SK-N-SH (cell line): ENCODE measurements at regions not wholly inside any gene's neighbourhood (a gene's known extent, or its start where the extent isn't known, plus 50 kb on each side); places are given as distances from the start of the nearest gene placed in this dataset.

ENCODE experiments used
- ELF1 ChIP-seq: IDR thresholded peaks from 2 replicates; pipeline ENCODE4 v1.4.0; 2012
- GABPA ChIP-seq: IDR thresholded peaks from 2 replicates; pipeline ENCODE4 v1.4.0; 2012; ENCODE audit warnings: low read depth, mild to moderate bottlenecking
- MEF2A ChIP-seq: IDR thresholded peaks from 2 replicates; pipeline ENCODE4 v1.4.0; 2012; ENCODE audit warnings: low read depth, borderline replicate concordance
- POLR2AphosphoS5 ChIP-seq: IDR thresholded peaks from 2 replicates; pipeline ENCODE4 v1.6.1; 2012; ENCODE audit warnings: low read depth, low read length
- RFX5 ChIP-seq: IDR thresholded peaks from 2 replicates; pipeline ENCODE4 v1.6.1; 2012; ENCODE audit warnings: mild to moderate bottlenecking, improper control_type of control experiment, low read length
- TAF1 ChIP-seq: IDR thresholded peaks from 2 replicates; pipeline ENCODE4 v1.6.1; 2012; ENCODE audit warnings: low read depth, mild to moderate bottlenecking, low read length, moderate library complexity, borderline replicate concordance
- TEAD4 ChIP-seq: IDR thresholded peaks from 2 replicates; pipeline ENCODE4 v1.4.0; 2012; ENCODE audit warnings: mild to moderate bottlenecking, borderline replicate concordance; ENCODE audit not compliant: insufficient read depth
- YY1 ChIP-seq: IDR thresholded peaks from 2 replicates; pipeline ENCODE4 v1.4.0; 2012; ENCODE audit warnings: low read depth, mild to moderate bottlenecking
- TF ChIP-seq, protein P1 (sequence below): fragments of 200-600 bp; sonication (generic); IDR thresholded peaks from 2 replicates; pipeline ENCODE4 v1.6.1; 2017; ENCODE audit warnings: antibody characterized with exemption, mild to moderate bottlenecking, moderate library complexity
- TF ChIP-seq, protein P2 (sequence below): IDR thresholded peaks from 2 replicates; pipeline ENCODE4 v1.4.0; 2012; ENCODE audit warnings: low read depth, borderline replicate concordance
- TF ChIP-seq, protein P3 (sequence below): IDR thresholded peaks from 2 replicates; pipeline ENCODE4 v1.6.1; 2012; ENCODE audit warnings: mild to moderate bottlenecking, low read depth, low read length, moderate library complexity

DNA sequence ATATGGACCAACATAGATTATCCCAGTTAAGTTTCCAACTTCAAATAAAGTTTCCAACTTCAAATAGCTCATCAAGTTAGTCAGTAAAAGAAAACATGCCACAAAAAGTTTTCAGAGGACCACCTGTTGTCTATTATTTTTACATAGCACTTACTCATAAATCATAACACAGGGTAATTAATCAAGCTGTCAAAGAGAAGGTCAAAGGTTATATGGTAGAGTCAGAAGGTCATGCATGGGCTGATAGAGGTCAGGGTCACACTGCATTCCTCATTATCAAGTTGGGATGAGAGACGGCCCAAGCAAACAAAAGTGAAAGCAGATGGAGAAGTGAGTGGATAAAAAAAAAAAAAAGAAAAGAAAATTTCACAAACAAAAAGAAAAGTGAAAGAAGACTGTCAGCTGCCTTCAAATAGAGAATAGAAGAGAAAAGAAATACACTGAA, 145.5 kb upstream of the POU5F2 start:
- TF ChIP-seq, protein P1, sequence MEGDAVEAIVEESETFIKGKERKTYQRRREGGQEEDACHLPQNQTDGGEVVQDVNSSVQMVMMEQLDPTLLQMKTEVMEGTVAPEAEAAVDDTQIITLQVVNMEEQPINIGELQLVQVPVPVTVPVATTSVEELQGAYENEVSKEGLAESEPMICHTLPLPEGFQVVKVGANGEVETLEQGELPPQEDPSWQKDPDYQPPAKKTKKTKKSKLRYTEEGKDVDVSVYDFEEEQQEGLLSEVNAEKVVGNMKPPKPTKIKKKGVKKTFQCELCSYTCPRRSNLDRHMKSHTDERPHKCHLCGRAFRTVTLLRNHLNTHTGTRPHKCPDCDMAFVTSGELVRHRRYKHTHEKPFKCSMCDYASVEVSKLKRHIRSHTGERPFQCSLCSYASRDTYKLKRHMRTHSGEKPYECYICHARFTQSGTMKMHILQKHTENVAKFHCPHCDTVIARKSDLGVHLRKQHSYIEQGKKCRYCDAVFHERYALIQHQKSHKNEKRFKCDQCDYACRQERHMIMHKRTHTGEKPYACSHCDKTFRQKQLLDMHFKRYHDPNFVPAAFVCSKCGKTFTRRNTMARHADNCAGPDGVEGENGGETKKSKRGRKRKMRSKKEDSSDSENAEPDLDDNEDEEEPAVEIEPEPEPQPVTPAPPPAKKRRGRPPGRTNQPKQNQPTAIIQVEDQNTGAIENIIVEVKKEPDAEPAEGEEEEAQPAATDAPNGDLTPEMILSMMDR = no peak
- TF ChIP-seq MEF2A (no peak), POLR2AphosphoS5 (no peak), TAF1 (no peak), ELF1 (no peak), GABPA (no peak), YY1 (no peak), TEAD4 (no peak), RFX5 (no peak)
- TF ChIP-seq, protein P2, sequence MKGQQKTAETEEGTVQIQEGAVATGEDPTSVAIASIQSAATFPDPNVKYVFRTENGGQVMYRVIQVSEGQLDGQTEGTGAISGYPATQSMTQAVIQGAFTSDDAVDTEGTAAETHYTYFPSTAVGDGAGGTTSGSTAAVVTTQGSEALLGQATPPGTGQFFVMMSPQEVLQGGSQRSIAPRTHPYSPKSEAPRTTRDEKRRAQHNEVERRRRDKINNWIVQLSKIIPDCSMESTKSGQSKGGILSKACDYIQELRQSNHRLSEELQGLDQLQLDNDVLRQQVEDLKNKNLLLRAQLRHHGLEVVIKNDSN = no peak
- TF ChIP-seq, protein P3, sequence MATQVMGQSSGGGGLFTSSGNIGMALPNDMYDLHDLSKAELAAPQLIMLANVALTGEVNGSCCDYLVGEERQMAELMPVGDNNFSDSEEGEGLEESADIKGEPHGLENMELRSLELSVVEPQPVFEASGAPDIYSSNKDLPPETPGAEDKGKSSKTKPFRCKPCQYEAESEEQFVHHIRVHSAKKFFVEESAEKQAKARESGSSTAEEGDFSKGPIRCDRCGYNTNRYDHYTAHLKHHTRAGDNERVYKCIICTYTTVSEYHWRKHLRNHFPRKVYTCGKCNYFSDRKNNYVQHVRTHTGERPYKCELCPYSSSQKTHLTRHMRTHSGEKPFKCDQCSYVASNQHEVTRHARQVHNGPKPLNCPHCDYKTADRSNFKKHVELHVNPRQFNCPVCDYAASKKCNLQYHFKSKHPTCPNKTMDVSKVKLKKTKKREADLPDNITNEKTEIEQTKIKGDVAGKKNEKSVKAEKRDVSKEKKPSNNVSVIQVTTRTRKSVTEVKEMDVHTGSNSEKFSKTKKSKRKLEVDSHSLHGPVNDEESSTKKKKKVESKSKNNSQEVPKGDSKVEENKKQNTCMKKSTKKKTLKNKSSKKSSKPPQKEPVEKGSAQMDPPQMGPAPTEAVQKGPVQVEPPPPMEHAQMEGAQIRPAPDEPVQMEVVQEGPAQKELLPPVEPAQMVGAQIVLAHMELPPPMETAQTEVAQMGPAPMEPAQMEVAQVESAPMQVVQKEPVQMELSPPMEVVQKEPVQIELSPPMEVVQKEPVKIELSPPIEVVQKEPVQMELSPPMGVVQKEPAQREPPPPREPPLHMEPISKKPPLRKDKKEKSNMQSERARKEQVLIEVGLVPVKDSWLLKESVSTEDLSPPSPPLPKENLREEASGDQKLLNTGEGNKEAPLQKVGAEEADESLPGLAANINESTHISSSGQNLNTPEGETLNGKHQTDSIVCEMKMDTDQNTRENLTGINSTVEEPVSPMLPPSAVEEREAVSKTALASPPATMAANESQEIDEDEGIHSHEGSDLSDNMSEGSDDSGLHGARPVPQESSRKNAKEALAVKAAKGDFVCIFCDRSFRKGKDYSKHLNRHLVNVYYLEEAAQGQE = no peak
